M059J (cell line): ENCODE measurements at regions not wholly inside any gene's neighbourhood (a gene's known extent, or its start where the extent isn't known, plus 50 kb on each side); places are given as distances from the start of the nearest gene placed in this dataset.

ENCODE experiments used
- DNase-seq: peaks from one replicate; pipeline ENCODE4 v3.0.0-alpha.2; 2012; ENCODE audit warnings: low read depth

GRCh38 chr16:35862242-35862641 is 2402.8 kb downstream of the TP53TG3F start:
- DNase-seq, result no peak

GRCh38 chr16:35868630-35869029 is 2409.2 kb downstream of the TP53TG3F start:
- no peak for DNase-seq

- no peak for DNase-seq
Observed at GRCh38 chr16:35873472-35873871, 2414.1 kb downstream of the TP53TG3F start.

GRCh38 chr16:35881654-35882053 is 2422.2 kb downstream of the TP53TG3F start:
- no peak for DNase-seq

- DNase-seq, result no peak
Observed at GRCh38 chr16:35906440-35906839, 2447.0 kb downstream of the TP53TG3F start.

- no peak for DNase-seq
Observed at GRCh38 chr16:35908152-35908551, 2448.7 kb downstream of the TP53TG3F start.

- no peak for DNase-seq
Observed at GRCh38 chr16:35908942-35909341, 2449.5 kb downstream of the TP53TG3F start.

GRCh38 chr16:35909351-35909954 is 2450.0 kb downstream of the TP53TG3F start:
- no peak for DNase-seq

GRCh38 chr16:35910409-35910808 is 2451.0 kb downstream of the TP53TG3F start:
- no peak for DNase-seq

- no peak for DNase-seq
Observed at GRCh38 chr16:35911899-35912298, 2452.5 kb downstream of the TP53TG3F start.

GRCh38 chr16:35931722-35932121 is 2472.3 kb downstream of the TP53TG3F start:
- DNase-seq, result no peak
